ENCODE measurements at regions not wholly inside any gene's neighbourhood (a gene's known extent, or its start where the extent isn't known, plus 50 kb on each side); places are given as distances from the start of the nearest gene placed in this dataset.

- Histone ChIP-seq H4K20me1 (ENCODE audit: control insufficient read depth, insufficient read depth, low read depth, low read length) (no peaks in the 10 kb centered on the region), H3K4me1 (ENCODE audit: control insufficient read depth, low read length) (no peaks in the 10 kb centered on the region), H3K36me3 (ENCODE audit: control insufficient read depth, low read length) (no peaks in the 10 kb centered on the region), H3K27ac (ENCODE audit: low read depth, low read length) (no peak overlapping the region), H3K9me2 (replicated peaks; ENCODE audit: control insufficient read depth, low read length) (no peaks in the 10 kb centered on the region), H3F3A (ENCODE audit: control insufficient read depth, insufficient read depth) (no peaks in the 10 kb centered on the region), H3K79me2 (ENCODE audit: control insufficient read depth, low read length) (no peaks in the 10 kb centered on the region), H3K4me2 (ENCODE audit: low read length) (no peak overlapping the region), H3K27me3 (ENCODE audit: control insufficient read depth, low read length) (no peaks in the 10 kb centered on the region), H3K9me3 (ENCODE audit: control insufficient read depth, insufficient read depth, low read length) (no peaks in the 10 kb centered on the region), H3K4me3 (ENCODE audit: low read length) (no peak overlapping the region)
- no peak for TF ChIP-seq EZH2phosphoT487 (IDR thresholded peaks at IDR 0.05; ENCODE audit: borderline replicate concordance, low read length)
Observed at GRCh38 chr6:74973591-74973990, 232.3 kb downstream of the COL12A1 start.

GRCh38 chr6:74971633-74972032, 234.2 kb downstream of the COL12A1 start:
- no peaks in the 10 kb centered on the region for H3K9me3 ChIP-seq (ENCODE audit: control insufficient read depth, insufficient read depth, low read length)
- H3K27me3 ChIP-seq (ENCODE audit: control insufficient read depth, low read length): no peaks in the 10 kb centered on the region
- no peak for TF ChIP-seq EZH2phosphoT487 (IDR thresholded peaks at IDR 0.05; ENCODE audit: borderline replicate concordance, low read length)
- TF ChIP-seq CTCF (IDR thresholded peaks at IDR 0.05; ENCODE audit: low read depth, low read length, poor library complexity, severe bottlenecking): no peak
- no peaks in the 10 kb centered on the region for H4K20me1 ChIP-seq (ENCODE audit: control insufficient read depth, insufficient read depth, low read depth, low read length)
- no peaks in the 10 kb centered on the region for H3K36me3 ChIP-seq (ENCODE audit: control insufficient read depth, low read length)
- no peaks in the 10 kb centered on the region for H3K4me1 ChIP-seq (ENCODE audit: control insufficient read depth, low read length)
- no peaks in the 10 kb centered on the region for H3F3A ChIP-seq (ENCODE audit: control insufficient read depth, insufficient read depth)
- H3K4me2 ChIP-seq (ENCODE audit: low read length): no peak overlapping the region
- H3K9me2 ChIP-seq (replicated peaks; ENCODE audit: control insufficient read depth, low read length): no peaks in the 10 kb centered on the region
- H3K27ac ChIP-seq (ENCODE audit: low read depth, low read length): no peak overlapping the region
- H3K79me2 ChIP-seq (ENCODE audit: control insufficient read depth, low read length): no peaks in the 10 kb centered on the region
- no peak overlapping the region for H3K4me3 ChIP-seq (ENCODE audit: low read length)

GRCh38 chr6:74969591-74970267, 236.1 kb downstream of the COL12A1 start:
- Histone ChIP-seq H3K27ac (ENCODE audit: low read depth, low read length) (no peak overlapping the region), H3F3A (ENCODE audit: control insufficient read depth, insufficient read depth) (no peaks in the 10 kb centered on the region), H3K9me2 (replicated peaks; ENCODE audit: control insufficient read depth, low read length) (no peaks in the 10 kb centered on the region), H3K4me2 (ENCODE audit: low read length) (no peak overlapping the region), H3K27me3 (ENCODE audit: control insufficient read depth, low read length) (no peaks in the 10 kb centered on the region), H3K79me2 (ENCODE audit: control insufficient read depth, low read length) (no peaks in the 10 kb centered on the region), H3K4me1 (ENCODE audit: control insufficient read depth, low read length) (no peaks in the 10 kb centered on the region), H3K36me3 (ENCODE audit: control insufficient read depth, low read length) (no peaks in the 10 kb centered on the region), H3K4me3 (ENCODE audit: low read length) (no peak overlapping the region), H3K9me3 (ENCODE audit: control insufficient read depth, insufficient read depth, low read length) (no peaks in the 10 kb centered on the region), H4K20me1 (ENCODE audit: control insufficient read depth, insufficient read depth, low read depth, low read length) (no peaks in the 10 kb centered on the region)
- TF ChIP-seq EZH2phosphoT487 (IDR thresholded peaks at IDR 0.05; ENCODE audit: borderline replicate concordance, low read length) (no peak), CTCF (IDR thresholded peaks at IDR 0.05; ENCODE audit: low read depth, low read length, poor library complexity, severe bottlenecking) (no peak)

- Histone ChIP-seq H3K4me3 (ENCODE audit: low read length) (no peak overlapping the region), H3K9me3 (ENCODE audit: control insufficient read depth, insufficient read depth, low read length) (no peaks in the 10 kb centered on the region), H3F3A (ENCODE audit: control insufficient read depth, insufficient read depth) (no peaks in the 10 kb centered on the region), H3K4me2 (ENCODE audit: low read length) (no peak overlapping the region), H3K4me1 (ENCODE audit: control insufficient read depth, low read length) (no peaks in the 10 kb centered on the region), H4K20me1 (ENCODE audit: control insufficient read depth, insufficient read depth, low read depth, low read length) (no peaks in the 10 kb centered on the region), H3K9me2 (replicated peaks; ENCODE audit: control insufficient read depth, low read length) (no peaks in the 10 kb centered on the region), H3K36me3 (ENCODE audit: control insufficient read depth, low read length) (no peaks in the 10 kb centered on the region), H3K27me3 (ENCODE audit: control insufficient read depth, low read length) (no peaks in the 10 kb centered on the region), H3K79me2 (ENCODE audit: control insufficient read depth, low read length) (no peaks in the 10 kb centered on the region), H3K27ac (ENCODE audit: low read depth, low read length) (no peak overlapping the region)
- TF ChIP-seq EZH2phosphoT487 (IDR thresholded peaks at IDR 0.05; ENCODE audit: borderline replicate concordance, low read length): no peak
- TF ChIP-seq CTCF (IDR thresholded peaks at IDR 0.05; ENCODE audit: low read depth, low read length, poor library complexity, severe bottlenecking): no peak
Observed at GRCh38 chr6:74967821-74968220, 238.0 kb downstream of the COL12A1 start.
